ENCODE measurements at regions not wholly inside any gene's neighbourhood (a gene's known extent, or its start where the extent isn't known, plus 50 kb on each side); places are given as distances from the start of the nearest gene placed in this dataset.
"Not testable (repeated sequence)": the region's sequence is repeated elsewhere in the genome, so short reads cannot be mapped to it uniquely, and the experiment has no call there.

DNA sequence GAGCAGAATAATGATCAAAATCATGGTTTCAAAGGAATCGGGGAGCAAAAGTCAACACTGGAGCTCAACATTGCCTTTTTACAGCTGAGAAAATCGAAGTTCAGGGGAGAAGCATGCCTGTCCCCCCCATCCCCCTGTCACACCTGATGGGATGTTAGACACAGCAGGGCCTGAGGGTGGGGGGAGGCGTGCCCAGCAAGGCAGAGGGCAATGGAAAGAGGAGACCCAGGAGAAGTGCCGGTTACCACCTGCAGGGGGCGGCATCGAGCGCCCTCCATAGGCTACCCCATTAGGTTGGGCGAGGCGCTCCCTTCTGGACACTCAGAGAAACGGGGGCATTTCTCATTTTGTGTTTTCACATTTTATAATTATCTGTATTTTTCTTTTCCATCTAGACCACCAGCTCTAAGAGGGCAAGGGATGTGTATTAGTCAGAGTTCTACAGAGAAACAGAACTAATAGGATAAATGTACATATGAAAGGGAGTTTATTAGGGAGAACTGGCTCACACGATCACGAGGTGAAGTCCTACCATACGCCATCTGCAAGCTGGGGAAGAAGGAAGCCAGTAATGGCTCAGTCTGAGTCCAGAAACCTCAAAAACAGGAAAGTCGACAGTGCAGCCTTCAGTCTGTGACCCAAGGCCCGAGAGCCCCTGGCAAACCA lies 271.3 kb downstream of the LRATD1 start (continued):
- TF ChIP-seq, protein P1, sequence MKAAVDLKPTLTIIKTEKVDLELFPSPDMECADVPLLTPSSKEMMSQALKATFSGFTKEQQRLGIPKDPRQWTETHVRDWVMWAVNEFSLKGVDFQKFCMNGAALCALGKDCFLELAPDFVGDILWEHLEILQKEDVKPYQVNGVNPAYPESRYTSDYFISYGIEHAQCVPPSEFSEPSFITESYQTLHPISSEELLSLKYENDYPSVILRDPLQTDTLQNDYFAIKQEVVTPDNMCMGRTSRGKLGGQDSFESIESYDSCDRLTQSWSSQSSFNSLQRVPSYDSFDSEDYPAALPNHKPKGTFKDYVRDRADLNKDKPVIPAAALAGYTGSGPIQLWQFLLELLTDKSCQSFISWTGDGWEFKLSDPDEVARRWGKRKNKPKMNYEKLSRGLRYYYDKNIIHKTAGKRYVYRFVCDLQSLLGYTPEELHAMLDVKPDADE (IDR thresholded peaks at IDR 0.05): no peak
- TF ChIP-seq EZH2phosphoT487 (IDR thresholded peaks at IDR 0.05; ENCODE audit: unreplicated experiment) (no peak), NANOG (IDR thresholded peaks at IDR 0.05; ENCODE audit: borderline replicate concordance) (no peak), CREB1 (CRISPR knock-in tag; IDR thresholded peaks at IDR 0.05; ENCODE audit: low read depth) (0 out of 2 replicates have a peak, but pooled peaks have one; percentile 31)
- TF ChIP-seq, protein P2, sequence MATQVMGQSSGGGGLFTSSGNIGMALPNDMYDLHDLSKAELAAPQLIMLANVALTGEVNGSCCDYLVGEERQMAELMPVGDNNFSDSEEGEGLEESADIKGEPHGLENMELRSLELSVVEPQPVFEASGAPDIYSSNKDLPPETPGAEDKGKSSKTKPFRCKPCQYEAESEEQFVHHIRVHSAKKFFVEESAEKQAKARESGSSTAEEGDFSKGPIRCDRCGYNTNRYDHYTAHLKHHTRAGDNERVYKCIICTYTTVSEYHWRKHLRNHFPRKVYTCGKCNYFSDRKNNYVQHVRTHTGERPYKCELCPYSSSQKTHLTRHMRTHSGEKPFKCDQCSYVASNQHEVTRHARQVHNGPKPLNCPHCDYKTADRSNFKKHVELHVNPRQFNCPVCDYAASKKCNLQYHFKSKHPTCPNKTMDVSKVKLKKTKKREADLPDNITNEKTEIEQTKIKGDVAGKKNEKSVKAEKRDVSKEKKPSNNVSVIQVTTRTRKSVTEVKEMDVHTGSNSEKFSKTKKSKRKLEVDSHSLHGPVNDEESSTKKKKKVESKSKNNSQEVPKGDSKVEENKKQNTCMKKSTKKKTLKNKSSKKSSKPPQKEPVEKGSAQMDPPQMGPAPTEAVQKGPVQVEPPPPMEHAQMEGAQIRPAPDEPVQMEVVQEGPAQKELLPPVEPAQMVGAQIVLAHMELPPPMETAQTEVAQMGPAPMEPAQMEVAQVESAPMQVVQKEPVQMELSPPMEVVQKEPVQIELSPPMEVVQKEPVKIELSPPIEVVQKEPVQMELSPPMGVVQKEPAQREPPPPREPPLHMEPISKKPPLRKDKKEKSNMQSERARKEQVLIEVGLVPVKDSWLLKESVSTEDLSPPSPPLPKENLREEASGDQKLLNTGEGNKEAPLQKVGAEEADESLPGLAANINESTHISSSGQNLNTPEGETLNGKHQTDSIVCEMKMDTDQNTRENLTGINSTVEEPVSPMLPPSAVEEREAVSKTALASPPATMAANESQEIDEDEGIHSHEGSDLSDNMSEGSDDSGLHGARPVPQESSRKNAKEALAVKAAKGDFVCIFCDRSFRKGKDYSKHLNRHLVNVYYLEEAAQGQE (IDR thresholded peaks at IDR 0.05; ENCODE audit: unreplicated experiment): no peak

DNA sequence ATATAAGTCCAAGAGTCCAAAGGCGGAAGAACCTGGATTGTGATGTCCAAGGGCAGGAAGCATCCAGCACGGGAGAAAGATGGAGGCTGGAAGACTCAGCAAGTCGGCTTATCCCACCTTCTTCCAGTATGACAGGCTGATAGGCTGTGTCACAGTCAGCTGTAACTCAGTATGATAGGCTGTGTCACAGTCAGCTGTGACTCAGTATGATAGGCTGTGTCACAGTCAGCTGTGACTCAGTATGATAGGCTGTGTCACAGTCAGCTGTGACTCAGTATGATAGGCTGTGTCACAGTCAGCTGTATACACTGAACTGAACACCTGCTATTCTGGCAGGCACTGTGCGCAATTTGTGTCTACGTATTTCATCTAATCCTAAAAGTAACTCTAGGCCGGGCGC lies 271.9 kb downstream of the LRATD1 start:
- not testable (repeated sequence) for H3K4me2 ChIP-seq, ATAC-seq, H3K9me3 Mint-ChIP-seq

DNA sequence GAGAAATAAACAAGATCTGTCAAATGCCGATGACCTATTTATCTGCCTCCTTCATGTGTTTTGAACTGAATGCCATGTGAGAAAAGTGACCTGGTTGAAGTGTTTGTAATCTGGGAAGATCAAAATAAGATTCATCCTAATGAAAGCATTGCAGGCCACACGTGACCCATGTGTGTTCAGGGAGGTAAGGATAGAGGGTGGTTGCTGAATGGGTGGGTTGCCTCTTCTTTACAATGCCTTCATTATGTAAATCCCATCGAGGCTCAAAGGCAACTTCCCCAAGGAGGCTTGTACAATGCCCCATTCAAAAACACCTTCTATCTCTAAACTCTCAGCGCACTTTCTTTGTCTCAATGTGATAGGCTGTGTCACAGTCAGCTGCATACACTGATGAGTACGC lies 273.1 kb downstream of the LRATD1 start:
- no peaks in the 10 kb centered on the region for H4K20me1 ChIP-seq (replicated peaks; ENCODE audit: insufficient read depth)
- no peaks in the 10 kb centered on the region for H3K27me3 Mint-ChIP-seq (ENCODE audit: insufficient read depth, low read depth, poor library complexity)
- ATAC-seq: no peak
- TF ChIP-seq CREB1 (CRISPR knock-in tag; IDR thresholded peaks at IDR 0.05; ENCODE audit: low read depth) (no peak), POLR2AphosphoS5 (IDR thresholded peaks at IDR 0.05; ENCODE audit: low read depth) (no peak), ZNF331 (CRISPR knock-in tag; IDR thresholded peaks at IDR 0.05; ENCODE audit: low read depth) (no peak)
- TF ChIP-seq, protein P3, sequence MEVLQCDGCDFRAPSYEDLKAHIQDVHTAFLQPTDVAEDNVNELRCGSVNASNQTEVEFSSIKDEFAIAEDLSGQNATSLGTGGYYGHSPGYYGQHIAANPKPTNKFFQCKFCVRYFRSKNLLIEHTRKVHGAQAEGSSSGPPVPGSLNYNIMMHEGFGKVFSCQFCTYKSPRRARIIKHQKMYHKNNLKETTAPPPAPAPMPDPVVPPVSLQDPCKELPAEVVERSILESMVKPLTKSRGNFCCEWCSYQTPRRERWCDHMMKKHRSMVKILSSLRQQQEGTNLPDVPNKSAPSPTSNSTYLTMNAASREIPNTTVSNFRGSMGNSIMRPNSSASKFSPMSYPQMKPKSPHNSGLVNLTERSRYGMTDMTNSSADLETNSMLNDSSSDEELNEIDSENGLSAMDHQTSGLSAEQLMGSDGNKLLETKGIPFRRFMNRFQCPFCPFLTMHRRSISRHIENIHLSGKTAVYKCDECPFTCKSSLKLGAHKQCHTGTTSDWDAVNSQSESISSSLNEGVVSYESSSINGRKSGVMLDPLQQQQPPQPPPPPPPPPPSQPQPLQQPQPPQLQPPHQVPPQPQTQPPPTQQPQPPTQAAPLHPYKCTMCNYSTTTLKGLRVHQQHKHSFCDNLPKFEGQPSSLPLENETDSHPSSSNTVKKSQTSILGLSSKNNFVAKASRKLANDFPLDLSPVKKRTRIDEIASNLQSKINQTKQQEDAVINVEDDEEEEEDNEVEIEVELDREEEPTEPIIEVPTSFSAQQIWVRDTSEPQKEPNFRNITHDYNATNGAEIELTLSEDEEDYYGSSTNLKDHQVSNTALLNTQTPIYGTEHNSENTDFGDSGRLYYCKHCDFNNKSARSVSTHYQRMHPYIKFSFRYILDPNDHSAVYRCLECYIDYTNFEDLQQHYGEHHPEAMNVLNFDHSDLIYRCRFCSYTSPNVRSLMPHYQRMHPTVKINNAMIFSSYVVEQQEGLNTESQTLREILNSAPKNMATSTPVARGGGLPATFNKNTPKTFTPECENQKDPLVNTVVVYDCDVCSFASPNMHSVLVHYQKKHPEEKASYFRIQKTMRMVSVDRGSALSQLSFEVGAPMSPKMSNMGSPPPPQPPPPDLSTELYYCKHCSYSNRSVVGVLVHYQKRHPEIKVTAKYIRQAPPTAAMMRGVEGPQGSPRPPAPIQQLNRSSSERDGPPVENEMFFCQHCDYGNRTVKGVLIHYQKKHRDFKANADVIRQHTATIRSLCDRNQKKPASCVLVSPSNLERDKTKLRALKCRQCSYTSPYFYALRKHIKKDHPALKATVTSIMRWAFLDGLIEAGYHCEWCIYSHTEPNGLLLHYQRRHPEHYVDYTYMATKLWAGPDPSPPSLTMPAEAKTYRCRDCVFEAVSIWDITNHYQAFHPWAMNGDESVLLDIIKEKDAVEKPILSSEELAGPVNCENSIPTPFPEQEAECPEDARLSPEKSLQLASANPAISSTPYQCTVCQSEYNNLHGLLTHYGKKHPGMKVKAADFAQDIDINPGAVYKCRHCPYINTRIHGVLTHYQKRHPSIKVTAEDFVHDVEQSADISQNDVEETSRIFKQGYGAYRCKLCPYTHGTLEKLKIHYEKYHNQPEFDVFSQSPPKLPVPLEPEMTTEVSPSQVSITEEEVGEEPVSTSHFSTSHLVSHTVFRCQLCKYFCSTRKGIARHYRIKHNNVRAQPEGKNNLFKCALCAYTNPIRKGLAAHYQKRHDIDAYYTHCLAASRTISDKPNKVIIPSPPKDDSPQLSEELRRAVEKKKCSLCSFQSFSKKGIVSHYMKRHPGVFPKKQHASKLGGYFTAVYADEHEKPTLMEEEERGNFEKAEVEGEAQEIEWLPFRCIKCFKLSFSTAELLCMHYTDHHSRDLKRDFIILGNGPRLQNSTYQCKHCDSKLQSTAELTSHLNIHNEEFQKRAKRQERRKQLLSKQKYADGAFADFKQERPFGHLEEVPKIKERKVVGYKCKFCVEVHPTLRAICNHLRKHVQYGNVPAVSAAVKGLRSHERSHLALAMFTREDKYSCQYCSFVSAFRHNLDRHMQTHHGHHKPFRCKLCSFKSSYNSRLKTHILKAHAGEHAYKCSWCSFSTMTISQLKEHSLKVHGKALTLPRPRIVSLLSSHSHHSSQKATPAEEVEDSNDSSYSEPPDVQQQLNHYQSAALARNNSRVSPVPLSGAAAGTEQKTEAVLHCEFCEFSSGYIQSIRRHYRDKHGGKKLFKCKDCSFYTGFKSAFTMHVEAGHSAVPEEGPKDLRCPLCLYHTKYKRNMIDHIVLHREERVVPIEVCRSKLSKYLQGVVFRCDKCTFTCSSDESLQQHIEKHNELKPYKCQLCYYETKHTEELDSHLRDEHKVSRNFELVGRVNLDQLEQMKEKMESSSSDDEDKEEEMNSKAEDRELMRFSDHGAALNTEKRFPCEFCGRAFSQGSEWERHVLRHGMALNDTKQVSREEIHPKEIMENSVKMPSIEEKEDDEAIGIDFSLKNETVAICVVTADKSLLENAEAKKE (CRISPR knock-in tag; IDR thresholded peaks at IDR 0.05): no peak

More for the DNA sequence above, 271.9 kb downstream of the LRATD1 start:
- not testable (repeated sequence) for H3K9me2 ChIP-seq (ENCODE audit: insufficient read depth); H4K20me1 ChIP-seq (replicated peaks; ENCODE audit: insufficient read depth); H3F3A ChIP-seq (replicated peaks; ENCODE audit: low read depth); H2AFZ ChIP-seq; DNase-seq (ENCODE audit: low spot score); H3K36me3 Mint-ChIP-seq (ENCODE audit: low read depth); H3K27ac Mint-ChIP-seq; H3K27me3 ChIP-seq (ENCODE audit: insufficient read depth); H3K4me3 ChIP-seq; H3K27ac ChIP-seq (ENCODE audit: low read depth); H3K27me3 Mint-ChIP-seq (ENCODE audit: insufficient read depth, low read depth, poor library complexity); H3K4me3 Mint-ChIP-seq; H3K79me2 ChIP-seq (replicated peaks; ENCODE audit: insufficient read depth); H3K36me3 ChIP-seq (ENCODE audit: insufficient read depth)
- peaks cover 10% of the 10 kb centered on the region; the same call in 1 of the 2 replicates for H3K4me1 ChIP-seq (ENCODE audit: insufficient read depth)
- H3K4me1 Mint-ChIP-seq: peaks cover 19% of the 10 kb centered on the region

More for the DNA sequence above, 273.1 kb downstream of the LRATD1 start:
- Histone ChIP-seq H3F3A (replicated peaks; ENCODE audit: low read depth) (no peaks in the 10 kb centered on the region), H2AFZ (no peak overlapping the region), H3K4me2 (no peak overlapping the region), H3K4me3 (no peak overlapping the region), H3K4me1 (ENCODE audit: insufficient read depth) (peaks cover 10% of the 10 kb centered on the region; the same call in 1 of the 2 replicates), H3K27ac (ENCODE audit: low read depth) (no peak overlapping the region), H3K79me2 (replicated peaks; ENCODE audit: insufficient read depth) (no peaks in the 10 kb centered on the region), H3K9me2 (ENCODE audit: insufficient read depth) (no peaks in the 10 kb centered on the region), H3K36me3 (ENCODE audit: insufficient read depth) (no peaks in the 10 kb centered on the region), H3K27me3 (ENCODE audit: insufficient read depth) (no peaks in the 10 kb centered on the region)
- Mint-ChIP-seq H3K36me3 (ENCODE audit: low read depth) (no peaks in the 10 kb centered on the region), H3K27ac (no peak overlapping the region), H3K9me3 (no peaks in the 10 kb centered on the region), H3K4me3 (no peak overlapping the region), H3K4me1 (peaks cover 19% of the 10 kb centered on the region)
- DNase-seq (ENCODE audit: low spot score): no peak

Measured in GM23338 (cell line).